GM23248 (cell line): ENCODE measurements at regions not wholly inside any gene's neighbourhood (a gene's known extent, or its start where the extent isn't known, plus 50 kb on each side); places are given as distances from the start of the nearest gene placed in this dataset.

Source experiments
- EZH2 ChIP-seq: fragments of 200-600 bp; sonication (generic); IDR thresholded peaks from 2 replicates; pipeline ENCODE4 v1.6.1; 2018; ENCODE audit warnings: antibody characterized with exemption, mild to moderate bottlenecking; ENCODE audit not compliant: insufficient read depth, poor library complexity, severe bottlenecking
- EZH2phosphoT487 ChIP-seq: fragments of 200-600 bp; sonication (generic); IDR thresholded peaks from 2 replicates; pipeline ENCODE4 v1.6.1; 2018; ENCODE audit warnings: antibody characterized with exemption, moderate library complexity, mild to moderate bottlenecking, low read depth; ENCODE audit not compliant: insufficient read depth

- TF ChIP-seq EZH2 (no peak), EZH2phosphoT487 (no peak)
These were observed 470.5 kb downstream of the RPS24 start for GRCh38 chr10:78504181-78504580.
